Hepatocyte (in vitro differentiated cells): ENCODE measurements at regions not wholly inside any gene's neighbourhood (a gene's known extent, or its start where the extent isn't known, plus 50 kb on each side); places are given as distances from the start of the nearest gene placed in this dataset.

Experiments used
- DNase-seq: peaks from one replicate; pipeline ENCODE4 v3.0.0-alpha.2; 2016; ENCODE audit warnings: low spot score
- H2AFZ ChIP-seq: fragments of 200-600 bp; sonication (generic); 2 replicates; pipeline ENCODE4 v1.6.0; 2016; ENCODE audit warnings: antibody characterized with exemption, mild to moderate bottlenecking
- H3K27ac ChIP-seq: fragments of 200-600 bp; sonication (generic); 2 replicates; pipeline ENCODE4 v1.5.1; 2016; ENCODE audit warnings: mild to moderate bottlenecking
- H3K27me3 ChIP-seq: fragments of 200-600 bp; sonication (generic); 2 replicates; pipeline ENCODE4 v1.6.1; 2016
- H3K36me3 ChIP-seq: fragments of 200-600 bp; sonication (generic); replicated peaks from 2 replicates; pipeline ENCODE4 v1.5.1; 2016; ENCODE audit warnings: low read depth; ENCODE audit not compliant: insufficient read depth
- H3K4me1 ChIP-seq: fragments of 200-600 bp; sonication (generic); 2 replicates; pipeline ENCODE4 v1.5.1; 2016; ENCODE audit warnings: mild to moderate bottlenecking, moderate library complexity; ENCODE audit not compliant: insufficient read depth
- H3K4me2 ChIP-seq: fragments of 200-600 bp; sonication (generic); 2 replicates; pipeline ENCODE4 v1.6.0; 2016
- H3K4me3 ChIP-seq: fragments of 200-600 bp; sonication (generic); 2 replicates; pipeline ENCODE4 v1.5.1; 2016; ENCODE audit warnings: mild to moderate bottlenecking
- H3K79me2 ChIP-seq: fragments of 200-600 bp; sonication (generic); 2 replicates; pipeline ENCODE4 v1.6.0; 2017; ENCODE audit warnings: mild to moderate bottlenecking
- H3K9me2 ChIP-seq: fragments of 200-600 bp; sonication (generic); replicated peaks from 2 replicates; pipeline ENCODE4 v1.6.0; 2017; ENCODE audit warnings: mild to moderate bottlenecking; ENCODE audit not compliant: insufficient read depth
- H3K9me3 ChIP-seq: fragments of 200-600 bp; sonication (generic); 2 replicates; pipeline ENCODE4 v1.5.1; 2016; ENCODE audit warnings: low read depth, mild to moderate bottlenecking
- H4K20me1 ChIP-seq: fragments of 200-600 bp; sonication (generic); 2 replicates; pipeline ENCODE4 v1.6.0; 2016; ENCODE audit warnings: mild to moderate bottlenecking; ENCODE audit not compliant: insufficient read depth, poor library complexity, severe bottlenecking
- EZH2 ChIP-seq: fragments of 200-600 bp; sonication (generic); IDR thresholded peaks from 2 replicates; pipeline ENCODE4 v1.6.1; 2016; ENCODE audit warnings: antibody characterized with exemption, mild to moderate bottlenecking, borderline replicate concordance
- EZH2phosphoT487 ChIP-seq: fragments of 200-600 bp; sonication (generic); IDR thresholded peaks from one replicate; pipeline ENCODE4 v1.6.1; 2018; ENCODE audit warnings: antibody characterized with exemption, mild to moderate bottlenecking, low read depth, moderate library complexity; ENCODE audit not compliant: unreplicated experiment, severe bottlenecking
- WGBS: methylation state at CpG from one replicate; pipeline ENCODE4 v1.1.6; 2016; ENCODE audit warnings: low lambda C conversion rate; ENCODE audit errors: missing lambda C conversion rate; 5-methylcytosine and 5-hydroxymethylcytosine counted together
- TF ChIP-seq, protein P1 (sequence below): fragments of 200-600 bp; sonication (generic); IDR thresholded peaks from 2 replicates; pipeline ENCODE4 v1.5.1; 2016; ENCODE audit warnings: antibody characterized with exemption, mild to moderate bottlenecking; ENCODE audit not compliant: poor library complexity

DNA sequence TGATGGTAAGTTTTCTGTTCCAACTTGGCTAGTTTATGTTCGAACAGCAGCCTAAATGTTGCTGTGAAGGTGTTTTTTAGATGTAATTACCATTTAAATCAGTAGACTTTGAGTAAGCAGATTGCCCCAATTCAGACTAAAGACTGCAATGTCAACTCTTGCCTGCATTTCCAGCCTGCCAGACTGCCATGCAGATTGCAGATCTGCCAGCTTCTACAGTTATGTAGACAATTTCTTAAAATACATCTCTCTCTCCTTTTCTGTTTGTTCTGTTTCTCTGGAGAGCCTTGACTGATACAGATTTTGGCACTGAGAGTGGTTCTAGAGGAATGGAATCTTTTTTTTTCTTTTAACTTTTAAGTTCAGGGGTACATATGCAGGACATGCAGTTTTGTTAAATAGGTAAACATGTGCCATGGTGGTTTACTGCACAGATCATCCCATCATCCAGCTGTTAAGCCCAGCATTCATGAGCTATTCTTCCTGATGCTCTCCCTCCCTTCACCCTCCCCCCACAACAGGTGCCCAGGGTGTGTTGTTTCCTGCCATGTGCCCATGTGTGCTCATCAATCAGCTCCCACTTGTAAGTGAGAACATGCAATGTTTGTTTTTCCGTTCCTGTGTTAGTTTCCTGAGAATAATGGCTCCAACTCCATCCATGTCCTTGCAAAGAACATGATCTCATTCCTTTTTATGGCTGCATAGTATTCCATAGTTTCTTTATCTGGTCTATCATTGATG is 227.8 kb downstream of the CPE start:
- H2AFZ ChIP-seq = no peak overlapping the region
- H3K4me1 ChIP-seq = no peaks in the 10 kb centered on the region
- no peaks in the 10 kb centered on the region for H3K36me3 ChIP-seq
- H3K4me2 ChIP-seq = no peak overlapping the region
- H3K27me3 ChIP-seq = no peaks in the 10 kb centered on the region
- DNase-seq = no peak
- no peaks in the 10 kb centered on the region for H3K79me2 ChIP-seq
- WGBS = 81% methylated on average over 2 of the region's 2 CpGs
- TF ChIP-seq, protein P1, sequence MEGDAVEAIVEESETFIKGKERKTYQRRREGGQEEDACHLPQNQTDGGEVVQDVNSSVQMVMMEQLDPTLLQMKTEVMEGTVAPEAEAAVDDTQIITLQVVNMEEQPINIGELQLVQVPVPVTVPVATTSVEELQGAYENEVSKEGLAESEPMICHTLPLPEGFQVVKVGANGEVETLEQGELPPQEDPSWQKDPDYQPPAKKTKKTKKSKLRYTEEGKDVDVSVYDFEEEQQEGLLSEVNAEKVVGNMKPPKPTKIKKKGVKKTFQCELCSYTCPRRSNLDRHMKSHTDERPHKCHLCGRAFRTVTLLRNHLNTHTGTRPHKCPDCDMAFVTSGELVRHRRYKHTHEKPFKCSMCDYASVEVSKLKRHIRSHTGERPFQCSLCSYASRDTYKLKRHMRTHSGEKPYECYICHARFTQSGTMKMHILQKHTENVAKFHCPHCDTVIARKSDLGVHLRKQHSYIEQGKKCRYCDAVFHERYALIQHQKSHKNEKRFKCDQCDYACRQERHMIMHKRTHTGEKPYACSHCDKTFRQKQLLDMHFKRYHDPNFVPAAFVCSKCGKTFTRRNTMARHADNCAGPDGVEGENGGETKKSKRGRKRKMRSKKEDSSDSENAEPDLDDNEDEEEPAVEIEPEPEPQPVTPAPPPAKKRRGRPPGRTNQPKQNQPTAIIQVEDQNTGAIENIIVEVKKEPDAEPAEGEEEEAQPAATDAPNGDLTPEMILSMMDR = no peak
- TF ChIP-seq EZH2phosphoT487 (no peak), EZH2 (no peak)
- H3K27ac ChIP-seq = no peak overlapping the region
- H3K9me2 ChIP-seq = no peaks in the 10 kb centered on the region
- H4K20me1 ChIP-seq = no peaks in the 10 kb centered on the region
- no peaks in the 10 kb centered on the region for H3K9me3 ChIP-seq
- no peak overlapping the region for H3K4me3 ChIP-seq

DNA sequence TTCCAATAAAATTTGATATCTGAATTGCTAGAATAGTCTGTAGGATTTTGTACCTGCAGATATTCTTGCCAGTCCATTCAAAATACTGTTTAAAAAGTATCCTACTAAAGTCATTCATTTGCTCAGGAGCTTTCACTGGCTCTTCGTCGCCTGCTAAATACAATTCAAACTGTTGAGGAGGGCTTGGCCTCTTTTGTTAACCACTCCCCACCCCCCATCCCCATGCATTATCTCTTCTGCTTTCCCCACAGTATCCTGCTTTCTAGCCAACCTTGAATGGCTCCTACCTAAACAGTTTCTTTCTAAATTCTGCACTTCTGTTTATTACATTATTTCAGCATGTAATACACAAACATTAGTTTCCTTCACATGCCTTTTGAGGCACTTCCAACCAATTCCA is 230.8 kb downstream of the CPE start:
- no peaks in the 10 kb centered on the region for H3K9me3 ChIP-seq

DNA sequence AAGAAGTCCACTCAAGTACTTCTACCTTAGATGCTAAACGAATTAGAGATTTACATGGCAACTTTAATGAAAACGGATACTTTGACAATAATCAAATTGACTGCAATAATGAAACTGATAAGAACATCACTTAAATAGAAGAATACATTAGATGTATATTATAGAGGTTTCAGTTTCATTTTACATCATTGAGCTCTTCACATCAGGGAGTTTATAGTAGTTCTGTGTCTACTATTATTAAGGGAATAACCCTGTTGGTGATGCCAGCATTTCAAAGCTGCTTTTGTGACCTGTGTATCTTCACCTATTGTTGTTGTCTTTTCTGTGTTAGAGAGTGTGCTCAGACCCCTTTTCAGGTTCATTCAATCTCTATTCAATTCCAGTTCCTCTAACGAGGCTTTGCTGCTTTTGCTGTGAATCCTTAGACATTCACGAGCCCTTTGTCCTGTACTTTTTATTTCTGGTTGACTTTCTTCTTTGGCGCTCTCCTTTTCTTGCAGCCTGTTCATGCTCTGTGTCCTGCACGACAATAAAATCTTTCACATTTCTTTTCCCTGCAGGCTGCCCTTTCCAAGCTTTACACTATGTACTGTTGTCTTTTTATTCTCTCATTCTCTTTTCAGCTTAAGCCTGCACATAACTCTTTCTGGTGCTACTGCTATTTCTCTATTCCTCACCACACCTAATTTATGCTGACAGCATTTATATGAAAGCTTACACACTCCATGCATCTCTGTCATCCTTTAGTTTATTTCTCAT is 232.1 kb downstream of the CPE start:
- Histone ChIP-seq H2AFZ (peak overlapping the region; percentile 20), H3K4me3 (no peak overlapping the region), H3K9me3 (no peaks in the 10 kb centered on the region), H3K36me3 (no peaks in the 10 kb centered on the region), H3K4me2 (no peak overlapping the region), H3K27me3 (no peaks in the 10 kb centered on the region), H3K27ac (no peak overlapping the region), H3K79me2 (no peaks in the 10 kb centered on the region), H3K4me1 (no peaks in the 10 kb centered on the region), H4K20me1 (no peaks in the 10 kb centered on the region), H3K9me2 (no peaks in the 10 kb centered on the region)
- 69% methylated on average over 6 of the region's 6 CpGs for whole genome bisulfite sequencing
- no peak for TF ChIP-seq EZH2
- no peak for TF ChIP-seq EZH2phosphoT487
- TF ChIP-seq, protein P1 = no peak
- no peak for DNase-seq

More for the DNA sequence above, 230.8 kb downstream of the CPE start:
- Histone ChIP-seq H3K4me1 (no peaks in the 10 kb centered on the region), H3K27ac (no peak overlapping the region), H3K4me3 (no peak overlapping the region), H3K4me2 (no peak overlapping the region), H3K79me2 (no peaks in the 10 kb centered on the region), H2AFZ (no peak overlapping the region), H3K36me3 (no peaks in the 10 kb centered on the region), H4K20me1 (no peaks in the 10 kb centered on the region), H3K9me2 (no peaks in the 10 kb centered on the region), H3K27me3 (no peaks in the 10 kb centered on the region)
- DNase-seq = no peak
- no peak for TF ChIP-seq EZH2phosphoT487
- TF ChIP-seq EZH2 = no peak
- TF ChIP-seq, protein P1 = no peak
- WGBS = 84% methylated on average over 2 of the region's 2 CpGs
